Mesendoderm (in vitro differentiated cells): ENCODE measurements at regions not wholly inside any gene's neighbourhood (a gene's known extent, or its start where the extent isn't known, plus 50 kb on each side); places are given as distances from the start of the nearest gene placed in this dataset.

ENCODE experiments used
- DNase-seq: peaks from one replicate; pipeline ENCODE4 v3.0.0; 2013
- H2AK5ac ChIP-seq: 2 replicates; pipeline ENCODE4 v1.6.1; 2013; ENCODE audit warnings: low read length, inconsistent platforms
- H2BK120ac ChIP-seq: 2 replicates; pipeline ENCODE4 v1.6.1; 2013; ENCODE audit warnings: low read depth, mild to moderate bottlenecking, low read length, moderate library complexity, mixed read lengths
- H2BK15ac ChIP-seq: replicated peaks from 2 replicates; pipeline ENCODE4 v1.6.1; 2013; ENCODE audit warnings: low read depth, mild to moderate bottlenecking, moderate library complexity
- H2BK5ac ChIP-seq: 2 replicates; pipeline ENCODE4 v1.6.1; 2013; ENCODE audit warnings: low read length, inconsistent platforms
- H3K18ac ChIP-seq: 2 replicates; pipeline ENCODE4 v1.6.1; 2013; ENCODE audit warnings: mild to moderate bottlenecking, low read length, mixed read lengths
- H3K23ac ChIP-seq: one replicate; pipeline ENCODE4 v1.6.1; 2013; ENCODE audit warnings: low read length
- H3K27ac ChIP-seq: 2 replicates; pipeline ENCODE4 v1.5.1; 2013; ENCODE audit warnings: low read depth, mild to moderate bottlenecking, inconsistent platforms, low read length, moderate library complexity
- H3K27me3 ChIP-seq: 2 replicates; pipeline ENCODE4 v1.6.1; 2013; ENCODE audit warnings: low read length, control low read depth, mild to moderate bottlenecking, inconsistent platforms; ENCODE audit not compliant: insufficient read depth, poor library complexity
- H3K36me3 ChIP-seq: 2 replicates; pipeline ENCODE4 v1.6.1; 2013; ENCODE audit warnings: low read length, inconsistent platforms; ENCODE audit not compliant: control insufficient read depth, insufficient read depth
- H3K4ac ChIP-seq: one replicate; pipeline ENCODE4 v1.6.1; 2013; ENCODE audit warnings: low read depth, mild to moderate bottlenecking, low read length, moderate library complexity
- H3K4me1 ChIP-seq: 2 replicates; pipeline ENCODE4 v1.6.1; 2013; ENCODE audit warnings: low read depth, low read length, inconsistent platforms; ENCODE audit not compliant: control insufficient read depth
- H3K4me2 ChIP-seq: 2 replicates; pipeline ENCODE4 v1.6.1; 2013; ENCODE audit warnings: low read length
- H3K4me3 ChIP-seq: 2 replicates; pipeline ENCODE4 v1.5.1; 2013; ENCODE audit warnings: mild to moderate bottlenecking, low read length
- H3K56ac ChIP-seq: one replicate; pipeline ENCODE4 v1.6.1; 2013; ENCODE audit warnings: low read length
- H3K79me1 ChIP-seq: 2 replicates; pipeline ENCODE4 v1.6.1; 2013; ENCODE audit warnings: low read length, inconsistent platforms
- H3K79me2 ChIP-seq: 2 replicates; pipeline ENCODE4 v1.6.1; 2013; ENCODE audit warnings: mild to moderate bottlenecking, low read length; ENCODE audit not compliant: control insufficient read depth, insufficient read depth
- H3K9ac ChIP-seq: 2 replicates; pipeline ENCODE4 v1.6.1; 2013; ENCODE audit warnings: low read length, inconsistent platforms
- H4K5ac ChIP-seq: one replicate; pipeline ENCODE4 v1.6.1; 2013; ENCODE audit warnings: low read length
- H4K8ac ChIP-seq: one replicate; pipeline ENCODE4 v1.6.1; 2013; ENCODE audit warnings: low read depth, mild to moderate bottlenecking, control low read depth, low read length, moderate library complexity
- WGBS: extraction: QIAGEN DNeasy Blood & Tissue Kit; methylation state at CpG from one replicate; pipeline ENCODE4 v1.1.7; 2013; ENCODE audit warnings: low lambda C conversion rate, missing lambda C conversion rate; ENCODE audit not compliant: insufficient coverage; ENCODE audit errors: extremely low coverage; 5-methylcytosine and 5-hydroxymethylcytosine counted together

- Histone ChIP-seq H2BK5ac (no peak overlapping the region), H3K27me3 (no peaks in the 10 kb centered on the region), H3K9ac (no peak overlapping the region), H4K5ac (no peak overlapping the region), H3K56ac (no peak overlapping the region), H3K4me2 (no peak overlapping the region), H3K4ac (no peak overlapping the region), H3K4me1 (no peaks in the 10 kb centered on the region), H2BK120ac (no peak overlapping the region), H2BK15ac (no peak overlapping the region), H4K8ac (no peak overlapping the region), H3K27ac (no peak overlapping the region), H3K23ac (no peak overlapping the region), H2AK5ac (no peak overlapping the region), H3K18ac (no peak overlapping the region), H3K79me2 (no peaks in the 10 kb centered on the region), H3K4me3 (no peak overlapping the region), H3K79me1 (no peaks in the 10 kb centered on the region), H3K36me3 (no peaks in the 10 kb centered on the region)
- WGBS: no CpG with 5 or more reads among the region's 3 CpGs
- no peak for DNase-seq
Observed at GRCh38 chr11:22974251-22974650, 114.0 kb upstream of the CCDC179 start.

- H4K8ac ChIP-seq: no peak overlapping the region
- H3K27ac ChIP-seq: no peak overlapping the region
- no peak overlapping the region for H3K23ac ChIP-seq
- H3K9ac ChIP-seq: no peak overlapping the region
- H3K36me3 ChIP-seq: no peaks in the 10 kb centered on the region
- DNase-seq: peak; percentile 19
- no peak overlapping the region for H2BK15ac ChIP-seq
- no peak overlapping the region for H3K18ac ChIP-seq
- H4K5ac ChIP-seq: no peak overlapping the region
- no peak overlapping the region for H2AK5ac ChIP-seq
- no peak overlapping the region for H2BK5ac ChIP-seq
- no peaks in the 10 kb centered on the region for H3K27me3 ChIP-seq
- WGBS: no CpG with 5 or more reads among the region's 3 CpGs
- H3K79me2 ChIP-seq: no peaks in the 10 kb centered on the region
- H3K4me1 ChIP-seq: no peaks in the 10 kb centered on the region
- H3K56ac ChIP-seq: no peak overlapping the region
- no peak overlapping the region for H3K4me2 ChIP-seq
- H3K4ac ChIP-seq: no peak overlapping the region
- H3K79me1 ChIP-seq: no peaks in the 10 kb centered on the region
- H3K4me3 ChIP-seq: no peak overlapping the region
- no peak overlapping the region for H2BK120ac ChIP-seq
Observed at GRCh38 chr11:22976146-22976545, 115.9 kb upstream of the CCDC179 start.

GRCh38 chr11:22982903-22983302, 122.6 kb upstream of the CCDC179 start:
- H2BK120ac ChIP-seq: no peak overlapping the region

DNA sequence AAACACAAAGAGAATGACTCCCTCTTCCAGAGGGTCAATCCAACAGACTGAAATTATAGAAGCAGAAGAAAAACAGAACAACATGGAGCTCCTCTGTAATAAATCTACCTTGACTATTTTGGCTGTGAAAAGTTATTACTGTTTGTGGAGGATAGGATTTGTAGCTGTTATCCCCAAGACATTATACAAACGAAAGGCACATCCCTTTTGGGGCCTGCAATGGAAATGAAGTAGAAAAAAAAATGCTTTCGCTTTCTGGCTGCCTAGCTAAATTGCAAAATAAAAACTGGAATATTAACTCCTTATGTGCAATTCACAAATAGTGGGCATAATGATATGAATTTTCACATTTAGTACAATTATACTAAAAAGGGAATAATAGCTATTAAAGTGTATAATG, 123.8 kb upstream of the CCDC179 start:
- H4K8ac ChIP-seq: no peak overlapping the region
- DNase-seq: no peak
- H3K4ac ChIP-seq: no peak overlapping the region
- H3K27ac ChIP-seq: no peak overlapping the region
- no peak overlapping the region for H3K18ac ChIP-seq
- H3K9ac ChIP-seq: no peak overlapping the region
- no peak overlapping the region for H2BK15ac ChIP-seq
- no peaks in the 10 kb centered on the region for H3K36me3 ChIP-seq
- no peaks in the 10 kb centered on the region for H3K27me3 ChIP-seq
- no peak overlapping the region for H4K5ac ChIP-seq
- H2BK120ac ChIP-seq: no peak overlapping the region
- no peak overlapping the region for H2AK5ac ChIP-seq
- no peaks in the 10 kb centered on the region for H3K79me2 ChIP-seq
- H3K23ac ChIP-seq: no peak overlapping the region
- H3K4me2 ChIP-seq: no peak overlapping the region
- no peaks in the 10 kb centered on the region for H3K79me1 ChIP-seq
- no peak overlapping the region for H2BK5ac ChIP-seq
- H3K56ac ChIP-seq: no peak overlapping the region
- no CpG with 5 or more reads among the region's 2 CpGs for WGBS
- no peaks in the 10 kb centered on the region for H3K4me1 ChIP-seq
- no peak overlapping the region for H3K4me3 ChIP-seq

More at GRCh38 chr11:22982903-22983302, 122.6 kb upstream of the CCDC179 start:
- Histone ChIP-seq H3K36me3 (no peaks in the 10 kb centered on the region), H3K4me1 (no peaks in the 10 kb centered on the region), H3K4me3 (no peak overlapping the region), H4K8ac (no peak overlapping the region), H3K23ac (no peak overlapping the region), H3K27me3 (no peaks in the 10 kb centered on the region), H3K18ac (no peak overlapping the region), H3K4me2 (no peak overlapping the region), H3K79me1 (no peaks in the 10 kb centered on the region), H3K27ac (no peak overlapping the region), H4K5ac (no peak overlapping the region), H2BK15ac (no peak overlapping the region), H2BK5ac (no peak overlapping the region), H3K4ac (no peak overlapping the region), H3K79me2 (no peaks in the 10 kb centered on the region), H3K56ac (no peak overlapping the region), H3K9ac (no peak overlapping the region), H2AK5ac (no peak overlapping the region)
- no peak for DNase-seq
- no CpG with 5 or more reads among the region's 4 CpGs for WGBS

DNA sequence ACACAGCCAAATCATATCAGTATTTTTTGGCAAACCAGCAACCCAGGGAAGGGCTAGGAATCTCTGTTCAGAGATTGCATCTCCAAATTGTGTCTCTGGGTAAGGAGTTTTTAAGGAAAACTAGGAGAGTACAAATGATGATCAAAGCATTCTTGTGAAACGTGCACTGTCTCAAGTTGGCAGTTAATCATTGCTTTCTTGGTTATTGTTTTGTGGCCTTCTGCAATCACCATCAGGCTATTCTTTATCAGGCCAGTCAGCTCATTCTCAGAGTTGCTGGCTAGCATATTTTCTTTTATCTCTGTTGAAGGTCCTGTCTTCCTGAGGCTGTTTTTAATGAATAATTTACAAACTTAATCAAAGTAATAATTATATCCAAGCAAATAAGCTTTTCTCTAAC, 129.1 kb upstream of the CCDC179 start:
- no peak for DNase-seq
- Histone ChIP-seq H3K4me3 (no peak overlapping the region), H4K5ac (no peak overlapping the region), H3K27me3 (no peaks in the 10 kb centered on the region), H3K4me1 (no peaks in the 10 kb centered on the region), H3K18ac (no peak overlapping the region), H3K36me3 (no peaks in the 10 kb centered on the region), H2BK15ac (no peak overlapping the region), H3K79me2 (no peaks in the 10 kb centered on the region), H4K8ac (no peak overlapping the region), H3K23ac (no peak overlapping the region), H3K56ac (no peak overlapping the region), H3K27ac (no peak overlapping the region), H2BK5ac (no peak overlapping the region), H3K79me1 (no peaks in the 10 kb centered on the region), H2BK120ac (no peak overlapping the region), H3K9ac (no peak overlapping the region), H2AK5ac (no peak overlapping the region), H3K4ac (no peak overlapping the region), H3K4me2 (no peak overlapping the region)
- no CpG with 5 or more reads among the region's 1 CpG for WGBS

GRCh38 chr11:22991196-22991595, 130.9 kb upstream of the CCDC179 start:
- Histone ChIP-seq H3K56ac (no peak overlapping the region), H3K4me1 (no peaks in the 10 kb centered on the region), H3K27me3 (no peaks in the 10 kb centered on the region), H2BK120ac (no peak overlapping the region), H4K8ac (no peak overlapping the region), H3K4ac (no peak overlapping the region), H3K79me1 (no peaks in the 10 kb centered on the region), H4K5ac (no peak overlapping the region), H2BK15ac (no peak overlapping the region), H2AK5ac (no peak overlapping the region), H3K4me2 (no peak overlapping the region), H3K27ac (no peak overlapping the region), H3K36me3 (no peaks in the 10 kb centered on the region), H3K4me3 (no peak overlapping the region), H3K9ac (no peak overlapping the region), H3K23ac (no peak overlapping the region), H2BK5ac (no peak overlapping the region), H3K18ac (no peak overlapping the region), H3K79me2 (no peaks in the 10 kb centered on the region)
- DNase-seq: peak; percentile 90
